Common myeloid progenitor, CD34-positive (primary cell): ENCODE measurements at regions not wholly inside any gene's neighbourhood (a gene's known extent, or its start where the extent isn't known, plus 50 kb on each side); places are given as distances from the start of the nearest gene placed in this dataset.
"Not testable (repeated sequence)": the region's sequence is repeated elsewhere in the genome, so short reads cannot be mapped to it uniquely, and the experiment has no call there.

Experiments
- CTCF ChIA-PET: fragments of 350-600 bp; sonication (Branson Sonifier 250); formaldehyde crosslinking; loops from one replicate; lab custom pipeline; 2021; ENCODE audit warnings: antibody characterized with exemption; lab: Charles Lee
- POLR2A ChIA-PET: fragments of 350-600 bp; sonication (Branson Sonifier 250); formaldehyde crosslinking; loops from one replicate; lab custom pipeline; 2021; ENCODE audit warnings: antibody characterized with exemption; lab: Charles Lee
- DNase-seq, 3 donors: peaks; one replicate each; pipeline versions ENCODE4 v3.0.0 to v3.0.0-alpha.2; 2013
- H3K27ac ChIP-seq, 2 experiments: 1 replicate in 1 of 2; 2 replicates in 1 of 2; pipeline ENCODE4 v1.7.0; 2013; ENCODE audit warnings: inconsistent platforms in 2 of 2, low read length in 2 of 2, mild to moderate bottlenecking in 2 of 2, low read depth in 1 of 2, moderate library complexity in 1 of 2; ENCODE audit not compliant: severe bottlenecking in 2 of 2, insufficient read depth in 1 of 2, poor library complexity in 1 of 2
- H3K27me3 ChIP-seq, 5 experiments: replicated peaks in 2 of 5; 1 replicate in 3 of 5; 2 replicates in 2 of 5; pipeline versions ENCODE4 v1.6.1 to v1.7.0; 2013; ENCODE audit warnings: low read length in 4 of 5, mild to moderate bottlenecking in 2 of 5, moderate library complexity in 2 of 5, inconsistent platforms in 1 of 5; ENCODE audit not compliant: insufficient read depth in 5 of 5, control insufficient read depth in 4 of 5
- H3K36me3 ChIP-seq, 4 experiments: 1 replicate in 2 of 4; 2 replicates in 2 of 4; pipeline versions ENCODE4 v1.6.1 to v1.7.0; 2013; ENCODE audit warnings: low read length in 3 of 4, control low read depth in 1 of 4, mild to moderate bottlenecking in 1 of 4; ENCODE audit not compliant: control insufficient read depth in 4 of 4, insufficient read depth in 4 of 4
- H3K4me1 ChIP-seq, 4 experiments: 1 replicate in 3 of 4; 2 replicates in 1 of 4; pipeline versions ENCODE4 v1.6.1 to v1.7.1; 2013; ENCODE audit warnings: low read length in 3 of 4, mild to moderate bottlenecking in 3 of 4, control low read depth in 1 of 4, inconsistent platforms in 1 of 4, moderate library complexity in 1 of 4; ENCODE audit not compliant: control insufficient read depth in 4 of 4, insufficient read depth in 4 of 4; ENCODE audit errors: control extremely low read depth in 1 of 4
- H3K4me3 ChIP-seq, 7 experiments: 1 replicate in 4 of 7; 2 replicates in 3 of 7; pipeline versions ENCODE4 v1.5.1 to v1.7.0; 2013; ENCODE audit warnings: mild to moderate bottlenecking in 7 of 7, low read length in 6 of 7, moderate library complexity in 6 of 7, inconsistent platforms in 2 of 7, low read depth in 2 of 7, control low read depth in 1 of 7; ENCODE audit not compliant: insufficient read depth in 4 of 7, control insufficient read depth in 1 of 7; ENCODE audit errors: extremely low read depth in 1 of 7
- H3K9me3 ChIP-seq, 5 experiments: 1 replicate in 4 of 5; 2 replicates in 1 of 5; pipeline versions ENCODE4 v1.6.1 to v1.7.1; 2013; ENCODE audit warnings: low read length in 4 of 5, mild to moderate bottlenecking in 2 of 5, inconsistent platforms in 1 of 5, low read depth in 1 of 5, moderate library complexity in 1 of 5; ENCODE audit not compliant: control insufficient read depth in 4 of 5, insufficient read depth in 2 of 5; ENCODE audit errors: control extremely low read depth in 1 of 5
- WGBS: methylation state at CpG from one replicate; pipeline ENCODE4 v1.1.5; 2013; ENCODE audit not compliant: insufficient coverage; 5-methylcytosine and 5-hydroxymethylcytosine counted together

DNA sequence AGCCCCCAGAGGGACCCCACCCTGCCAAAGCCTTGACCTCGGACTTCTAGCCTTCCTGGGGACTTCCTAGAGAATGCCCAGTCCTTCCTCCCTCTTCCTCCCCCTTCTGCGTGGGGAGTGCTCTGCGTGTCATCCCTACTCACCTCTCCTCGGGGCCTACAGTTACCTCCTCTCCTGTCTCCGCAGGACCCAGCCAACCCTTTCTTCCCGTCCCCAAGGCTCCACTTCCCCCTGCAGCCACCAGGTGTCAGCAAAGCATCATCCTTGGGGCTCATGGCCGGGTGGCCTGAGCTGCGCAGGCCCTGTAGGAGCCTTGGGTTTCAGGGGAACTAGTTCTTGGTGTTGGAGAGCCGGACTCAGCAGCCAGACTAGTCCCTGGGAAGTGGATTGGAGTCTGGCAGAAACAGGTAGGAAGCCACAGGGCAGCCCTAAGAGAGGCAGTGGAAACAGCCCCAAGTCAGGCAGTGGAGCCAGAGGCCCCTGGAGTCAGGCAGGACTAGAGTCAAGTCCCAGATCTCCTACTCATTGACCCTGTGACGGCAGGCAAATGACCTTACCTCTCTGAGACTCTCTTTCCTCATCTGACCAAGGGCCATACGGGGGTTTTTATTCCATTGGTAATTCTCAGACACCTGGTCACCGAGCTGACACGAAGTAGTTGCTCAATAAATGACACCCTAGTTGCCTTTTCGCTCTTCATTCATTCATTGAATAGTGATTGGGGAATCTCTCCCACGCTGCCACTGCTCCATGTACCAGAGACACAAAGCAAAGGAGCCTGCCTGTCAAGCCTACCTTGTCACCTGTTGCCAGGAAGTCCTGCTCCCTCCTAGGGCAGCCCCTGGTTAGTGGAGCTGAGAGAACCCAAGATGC lies 101.8 kb upstream of the GRK3 start:
- H3K4me1 ChIP-seq, H3K9me3 ChIP-seq, H3K27me3 ChIP-seq, POLR2A ChIA-PET, H3K4me3 ChIP-seq, H3K27ac ChIP-seq: not testable (repeated sequence)
- CTCF ChIA-PET = interaction anchor here (1.2 to 1.6 kb wide), 4 partner anchors 11 to 310 kb away, joined by 3 to 7 read pairs (median 4); no protein-coding TSS in a partner anchor
- 44% methylated on average over 10 of the region's 15 CpGs for WGBS
- H3K36me3 ChIP-seq = peaks cover 6 to 41% (median 26%) of the 10 kb centered on the region in 4 experiments
- DNase-seq = peak; percentile 73 to 86 (median 79)

DNA sequence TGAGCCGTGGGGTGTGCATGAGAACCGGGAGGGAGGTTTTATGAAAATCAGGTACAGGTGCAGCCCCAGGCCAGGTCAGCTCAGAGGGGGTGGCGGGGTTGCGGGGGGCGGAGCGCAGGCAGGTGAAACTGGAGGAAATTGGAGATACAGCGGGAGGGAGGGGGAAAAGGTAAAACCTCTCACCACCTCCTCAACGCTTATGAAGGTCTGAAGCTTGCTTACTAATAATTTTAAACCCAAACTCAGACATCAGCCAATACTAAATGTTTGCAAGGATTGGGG lies 101.2 kb upstream of the GRK3 start:
- H3K27me3 ChIP-seq, H3K9me3 ChIP-seq, H3K4me1 ChIP-seq, POLR2A ChIA-PET, DNase-seq, H3K27ac ChIP-seq, H3K4me3 ChIP-seq: not testable (repeated sequence)
- peaks cover 6 to 38% (median 26%) of the 10 kb centered on the region in 4 experiments for H3K36me3 ChIP-seq
- CTCF ChIA-PET = interaction anchor here (1.2 to 1.4 kb wide), 2 partner anchors 11 to 105 kb away, joined by 3 to 4 read pairs; no protein-coding TSS in a partner anchor
- no CpG with 5 or more reads among the region's 8 CpGs for WGBS

DNA sequence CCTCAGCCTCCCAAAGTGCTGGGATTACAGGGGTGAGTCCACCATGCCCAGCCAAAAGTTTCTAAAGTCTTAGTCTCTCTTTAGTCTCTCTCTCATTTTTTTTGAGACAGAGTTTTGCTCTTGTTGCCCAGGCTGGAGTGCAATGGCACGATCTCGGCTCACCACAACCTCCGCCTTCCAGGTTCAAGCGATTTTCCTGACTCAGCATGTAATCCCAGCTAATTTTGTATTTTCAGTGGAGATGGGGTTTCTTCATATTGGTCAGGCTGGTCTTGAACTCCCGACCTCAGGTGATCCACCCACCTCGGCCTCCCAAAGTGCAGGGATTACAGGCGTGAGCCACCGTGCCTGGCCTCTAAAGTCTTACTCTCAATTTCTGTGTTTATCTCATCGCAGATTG lies 100.1 kb upstream of the GRK3 start:
- DNase-seq, CTCF ChIA-PET, H3K4me1 ChIP-seq, H3K27me3 ChIP-seq, H3K9me3 ChIP-seq, H3K4me3 ChIP-seq, POLR2A ChIA-PET, H3K27ac ChIP-seq: not testable (repeated sequence)
- WGBS = 99% methylated on average over 8 of the region's 9 CpGs
- peaks cover 2 to 30% (median 21%) of the 10 kb centered on the region in 4 experiments for H3K36me3 ChIP-seq

DNA sequence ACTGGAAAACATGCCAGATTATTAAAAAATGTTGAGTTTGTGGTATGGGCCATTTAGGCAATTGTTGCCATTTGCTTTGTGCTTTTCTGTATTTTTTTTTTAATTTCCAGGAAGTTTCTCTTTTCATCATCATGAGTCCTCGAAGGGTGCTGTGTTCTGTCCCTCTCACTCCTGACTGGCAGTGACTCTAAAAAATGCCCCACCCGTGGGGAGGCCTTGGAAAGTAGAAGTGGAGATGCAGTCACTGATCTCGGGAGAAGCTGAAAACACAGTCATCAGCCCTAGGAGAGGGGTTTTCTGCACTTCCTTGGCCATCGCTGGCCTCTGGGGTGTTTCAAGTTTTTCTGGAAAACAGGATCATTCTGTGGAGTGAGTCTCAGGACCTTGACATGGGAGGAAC lies 98.5 kb upstream of the GRK3 start:
- Histone ChIP-seq H3K27me3 (no peaks in the 10 kb centered on the region), H3K4me1 (no peaks in the 10 kb centered on the region), H3K36me3 (peaks cover 0 to 15% (median 9%) of the 10 kb centered on the region in 4 experiments), H3K9me3 (no peaks in the 10 kb centered on the region), H3K27ac (no peak overlapping the region), H3K4me3 (no peak overlapping the region)
- WGBS = 88% methylated on average over 4 of the region's 4 CpGs
- ChIA-PET POLR2A (no interaction called here), CTCF (no interaction called here)
- no peak for DNase-seq

DNA sequence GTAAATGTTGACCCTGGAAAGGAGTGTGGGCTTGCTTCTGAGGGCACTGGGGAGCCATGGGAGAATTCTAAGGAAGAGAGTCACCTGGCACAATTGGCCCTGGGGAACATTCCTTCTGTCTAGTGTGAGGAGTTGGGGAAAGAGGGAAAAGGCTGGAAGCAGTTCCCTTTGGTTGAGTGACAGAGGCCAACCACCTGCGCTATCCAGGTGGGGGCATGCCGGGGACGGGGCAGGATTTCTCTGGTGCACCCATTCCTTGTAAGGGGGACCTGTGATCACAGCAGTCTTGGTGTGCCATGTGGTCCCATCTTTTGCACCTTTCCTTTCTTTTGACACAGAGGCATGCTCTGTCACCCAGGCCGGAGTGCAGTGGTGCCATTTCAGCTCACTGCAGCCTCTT lies 92.1 kb upstream of the GRK3 start:
- DNase-seq = no peak
- Histone ChIP-seq H3K27me3 (no peaks in the 10 kb centered on the region), H3K4me1 (peaks cover 4 to 15% (median 13%) of the 10 kb centered on the region in 4 experiments), H3K36me3 (peaks cover 0 to 4% (median 0%) of the 10 kb centered on the region in 4 experiments), H3K4me3 (no peak overlapping the region), H3K27ac (no peak overlapping the region), H3K9me3 (peaks cover 0 to 2% (median 0%) of the 10 kb centered on the region in 5 experiments)
- CTCF ChIA-PET = no interaction called here
- POLR2A ChIA-PET = no interaction called here
- 100% methylated on average over 3 of the region's 4 CpGs for WGBS

DNA sequence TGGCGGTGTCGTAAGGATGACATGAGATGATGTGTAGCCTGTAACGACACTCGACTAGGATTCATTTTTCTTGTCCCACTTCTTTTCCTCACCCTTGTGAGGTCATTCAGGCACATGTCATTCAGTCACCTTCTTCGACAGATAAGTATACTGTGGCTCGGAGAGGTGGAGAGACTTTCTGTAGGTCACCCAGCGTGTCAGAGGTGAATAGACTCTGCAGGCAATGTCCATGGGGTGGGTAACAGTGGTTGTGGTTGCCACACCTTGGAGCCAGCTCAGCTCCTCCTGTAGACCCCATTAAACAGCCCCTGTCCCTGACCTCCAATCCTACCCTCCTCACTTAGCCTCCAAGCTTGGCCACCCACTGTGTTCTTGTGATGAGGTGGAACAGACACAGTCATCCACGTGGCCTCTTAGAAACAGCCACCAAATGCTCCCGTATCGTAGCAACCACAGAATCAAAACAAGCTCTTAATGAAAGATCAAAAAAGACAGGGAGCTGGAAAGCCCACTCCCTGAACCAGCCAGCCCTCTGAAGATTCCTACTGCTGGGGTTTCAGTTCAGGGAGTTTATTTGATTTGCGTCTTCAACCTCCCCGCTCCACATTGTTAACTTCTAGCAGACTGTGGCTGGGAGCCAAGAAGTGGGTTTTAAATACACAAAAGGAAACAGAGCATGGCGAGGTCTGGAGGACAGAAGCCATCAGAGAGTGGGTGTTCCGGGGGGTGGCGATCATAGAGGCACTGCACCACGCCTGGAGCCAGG lies 89.0 kb upstream of the GRK3 start:
- Histone ChIP-seq H3K36me3 (peaks cover 0 to 8% (median 3%) of the 10 kb centered on the region in 4 experiments), H3K4me3 (peak overlapping the region in 5 of 7 experiments; percentile 2 to 60 (median 46)), H3K4me1 (peaks cover 4 to 15% (median 13%) of the 10 kb centered on the region in 4 experiments), H3K27me3 (no peaks in the 10 kb centered on the region), H3K27ac (peak overlapping the region; percentile 54 to 60), H3K9me3 (peaks cover 0 to 7% (median 0%) of the 10 kb centered on the region in 5 experiments)
- POLR2A ChIA-PET = no interaction called here
- DNase-seq = peak; percentile 71 to 90 (median 85)
- 36% methylated on average over 12 of the region's 16 CpGs for WGBS
- CTCF ChIA-PET = interaction anchor here (1.0 kb wide), 1 partner anchor 13 kb away, joined by 5 read pairs; no protein-coding TSS in a partner anchor
